ENCODE measurements at regions not wholly inside any gene's neighbourhood (a gene's known extent, or its start where the extent isn't known, plus 50 kb on each side); places are given as distances from the start of the nearest gene placed in this dataset.

DNA sequence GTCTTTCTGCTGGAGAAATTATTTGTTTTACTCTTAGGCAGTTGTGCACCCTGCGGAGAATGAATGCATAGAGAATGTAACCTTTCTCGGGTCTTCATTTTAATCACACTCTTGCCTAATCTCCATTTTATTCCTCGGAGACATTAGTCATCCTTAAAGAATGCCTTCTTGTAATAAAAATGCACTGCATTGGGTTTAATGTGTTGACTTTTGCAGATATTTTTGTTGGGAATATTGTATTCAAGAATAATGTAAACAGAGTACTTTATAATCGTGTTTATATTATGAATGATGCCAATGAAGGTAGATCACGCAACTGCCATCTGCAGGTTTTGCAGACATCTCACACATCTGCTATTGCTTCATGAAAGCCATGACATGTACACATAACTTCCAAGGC, 1093.9 kb upstream of the CDH6 start:
- Histone ChIP-seq H3K4me1 (ENCODE audit: low read length) (no peaks in the 10 kb centered on the region), H3K9me3 (ENCODE audit: insufficient read depth, low read length) (no peaks in the 10 kb centered on the region), H3K79me2 (ENCODE audit: low read length) (no peaks in the 10 kb centered on the region), H3K9ac (ENCODE audit: low read length) (no peak overlapping the region), H2AFZ (ENCODE audit: low read depth, low read length) (0 out of 2 replicates have a peak overlapping the region, but pooled peaks have one; percentile 60), H3K27ac (ENCODE audit: low read length) (no peak overlapping the region), H3K27me3 (ENCODE audit: low read depth, low read length) (no peaks in the 10 kb centered on the region), H3K36me3 (replicated peaks; ENCODE audit: low read depth, low read length) (no peaks in the 10 kb centered on the region), H3K4me2 (ENCODE audit: low read length) (no peak overlapping the region), H4K20me1 (ENCODE audit: insufficient read depth, low read length) (no peaks in the 10 kb centered on the region), H3K4me3 (ENCODE audit: low read length) (no peak overlapping the region)
- no peak for TF ChIP-seq EZH2phosphoT487 (IDR thresholded peaks at IDR 0.05; ENCODE audit: low read depth)
- TF ChIP-seq, protein P1, sequence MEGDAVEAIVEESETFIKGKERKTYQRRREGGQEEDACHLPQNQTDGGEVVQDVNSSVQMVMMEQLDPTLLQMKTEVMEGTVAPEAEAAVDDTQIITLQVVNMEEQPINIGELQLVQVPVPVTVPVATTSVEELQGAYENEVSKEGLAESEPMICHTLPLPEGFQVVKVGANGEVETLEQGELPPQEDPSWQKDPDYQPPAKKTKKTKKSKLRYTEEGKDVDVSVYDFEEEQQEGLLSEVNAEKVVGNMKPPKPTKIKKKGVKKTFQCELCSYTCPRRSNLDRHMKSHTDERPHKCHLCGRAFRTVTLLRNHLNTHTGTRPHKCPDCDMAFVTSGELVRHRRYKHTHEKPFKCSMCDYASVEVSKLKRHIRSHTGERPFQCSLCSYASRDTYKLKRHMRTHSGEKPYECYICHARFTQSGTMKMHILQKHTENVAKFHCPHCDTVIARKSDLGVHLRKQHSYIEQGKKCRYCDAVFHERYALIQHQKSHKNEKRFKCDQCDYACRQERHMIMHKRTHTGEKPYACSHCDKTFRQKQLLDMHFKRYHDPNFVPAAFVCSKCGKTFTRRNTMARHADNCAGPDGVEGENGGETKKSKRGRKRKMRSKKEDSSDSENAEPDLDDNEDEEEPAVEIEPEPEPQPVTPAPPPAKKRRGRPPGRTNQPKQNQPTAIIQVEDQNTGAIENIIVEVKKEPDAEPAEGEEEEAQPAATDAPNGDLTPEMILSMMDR (IDR thresholded peaks at IDR 0.05; ENCODE audit: low read depth, low read length), result no peak

GRCh38 chr5:30098940-30099339, 1094.5 kb upstream of the CDH6 start:
- no peaks in the 10 kb centered on the region for H3K79me2 ChIP-seq (ENCODE audit: low read length)
- no peaks in the 10 kb centered on the region for H4K20me1 ChIP-seq (ENCODE audit: insufficient read depth, low read length)
- no peak overlapping the region for H3K4me2 ChIP-seq (ENCODE audit: low read length)
- H3K4me1 ChIP-seq (ENCODE audit: low read length), result no peaks in the 10 kb centered on the region
- H2AFZ ChIP-seq (ENCODE audit: low read depth, low read length), result no peak overlapping the region
- H3K27ac ChIP-seq (ENCODE audit: low read length), result no peak overlapping the region
- H3K4me3 ChIP-seq (ENCODE audit: low read length), result no peak overlapping the region
- H3K27me3 ChIP-seq (ENCODE audit: low read depth, low read length), result no peaks in the 10 kb centered on the region
- no peaks in the 10 kb centered on the region for H3K9me3 ChIP-seq (ENCODE audit: insufficient read depth, low read length)
- H3K9ac ChIP-seq (ENCODE audit: low read length), result no peak overlapping the region
- no peak for TF ChIP-seq EZH2phosphoT487 (IDR thresholded peaks at IDR 0.05; ENCODE audit: low read depth)
- TF ChIP-seq, protein P1 (IDR thresholded peaks at IDR 0.05; ENCODE audit: low read depth, low read length), result no peak
- no peaks in the 10 kb centered on the region for H3K36me3 ChIP-seq (replicated peaks; ENCODE audit: low read depth, low read length)

GRCh38 chr5:30092548-30092947, 1100.9 kb upstream of the CDH6 start:
- Histone ChIP-seq H4K20me1 (ENCODE audit: insufficient read depth, low read length) (no peaks in the 10 kb centered on the region), H3K79me2 (ENCODE audit: low read length) (no peaks in the 10 kb centered on the region), H3K4me1 (ENCODE audit: low read length) (no peaks in the 10 kb centered on the region), H3K36me3 (replicated peaks; ENCODE audit: low read depth, low read length) (no peaks in the 10 kb centered on the region), H3K4me2 (ENCODE audit: low read length) (no peak overlapping the region), H3K4me3 (ENCODE audit: low read length) (no peak overlapping the region), H2AFZ (ENCODE audit: low read depth, low read length) (no peak overlapping the region), H3K9me3 (ENCODE audit: insufficient read depth, low read length) (no peaks in the 10 kb centered on the region), H3K27ac (ENCODE audit: low read length) (no peak overlapping the region), H3K9ac (ENCODE audit: low read length) (no peak overlapping the region), H3K27me3 (ENCODE audit: low read depth, low read length) (no peaks in the 10 kb centered on the region)
- TF ChIP-seq, protein P1 (IDR thresholded peaks at IDR 0.05; ENCODE audit: low read depth, low read length), result no peak
- no peak for TF ChIP-seq EZH2phosphoT487 (IDR thresholded peaks at IDR 0.05; ENCODE audit: low read depth)

- Histone ChIP-seq H3K4me2 (ENCODE audit: low read length) (no peak overlapping the region), H3K36me3 (replicated peaks; ENCODE audit: low read depth, low read length) (no peaks in the 10 kb centered on the region), H3K4me1 (ENCODE audit: low read length) (no peaks in the 10 kb centered on the region), H3K4me3 (ENCODE audit: low read length) (no peak overlapping the region), H3K27me3 (ENCODE audit: low read depth, low read length) (no peaks in the 10 kb centered on the region), H2AFZ (ENCODE audit: low read depth, low read length) (no peak overlapping the region), H3K9ac (ENCODE audit: low read length) (no peak overlapping the region), H3K79me2 (ENCODE audit: low read length) (no peaks in the 10 kb centered on the region), H3K9me3 (ENCODE audit: insufficient read depth, low read length) (no peaks in the 10 kb centered on the region), H3K27ac (ENCODE audit: low read length) (no peak overlapping the region), H4K20me1 (ENCODE audit: insufficient read depth, low read length) (no peaks in the 10 kb centered on the region)
- TF ChIP-seq EZH2phosphoT487 (IDR thresholded peaks at IDR 0.05; ENCODE audit: low read depth), result no peak
- TF ChIP-seq, protein P1 (IDR thresholded peaks at IDR 0.05; ENCODE audit: low read depth, low read length), result no peak
Measured at GRCh38 chr5:30069441-30070263, 1123.8 kb upstream of the CDH6 start.

Data from OCI-LY3 (cell line).